Tibial nerve (tissue), 4 donors: ENCODE measurements at regions not wholly inside any gene's neighbourhood (a gene's known extent, or its start where the extent isn't known, plus 50 kb on each side); places are given as distances from the start of the nearest gene placed in this dataset.

Experiments used
- DNase-seq, 2 donors: peaks; one replicate each; pipeline ENCODE4 v3.0.0-alpha.2; 2019; ENCODE audit warnings: low spot score in 2 of 2
- H3K27ac ChIP-seq, 4 donors: fragments of 200-600 bp; sonication (generic) in 3 of 4; one replicate each; pipeline ENCODE4 v1.5.1; 2017 to 2019; ENCODE audit warnings: mild to moderate bottlenecking in 1 of 4
- H3K27me3 ChIP-seq, 2 donors: fragments of 200-600 bp; sonication (generic) in 1 of 2; one replicate each; pipeline versions ENCODE4 v1.5.1 to v1.6.0; 2017 to 2019
- H3K36me3 ChIP-seq, 3 donors: fragments of 200-600 bp; sonication (generic); one replicate each; pipeline ENCODE4 v1.5.1; 2018 to 2019
- H3K4me1 ChIP-seq, 4 donors: fragments of 200-600 bp; sonication (generic) in 3 of 4; one replicate each; pipeline ENCODE4 v1.5.1; 2017 to 2019
- H3K4me3 ChIP-seq, 4 donors: fragments of 200-600 bp; sonication (generic) in 3 of 4; one replicate each; pipeline ENCODE4 v1.5.1; 2017 to 2019; ENCODE audit warnings: mild to moderate bottlenecking in 1 of 4, moderate library complexity in 1 of 4
- H3K9me3 ChIP-seq, 4 donors: fragments of 200-600 bp; sonication (generic) in 3 of 4; one replicate each; pipeline ENCODE4 v1.5.1; 2017 to 2019
- EP300 ChIP-seq, 2 donors: sonication (generic); formaldehyde crosslinking; IDR thresholded peaks; one replicate each; pipeline ENCODE4 v1.6.1; 2017; ENCODE audit warnings: antibody characterized with exemption in 2 of 2, mild to moderate bottlenecking in 1 of 2
- POLR2A ChIP-seq, 2 donors: fragments of 450-650 bp; IDR thresholded peaks; one replicate each; pipeline ENCODE4 v1.6.1; 2017; ENCODE audit warnings: antibody characterized with exemption in 2 of 2, mild to moderate bottlenecking in 2 of 2, moderate library complexity in 2 of 2
- WGBS, 2 donors: methylation state at CpG; one replicate each; pipeline ENCODE4 v1.1.5; 2018; 5-methylcytosine and 5-hydroxymethylcytosine counted together
- TF ChIP-seq, protein P1 (sequence below), 5 experiments: fragments of 200-600 bp in 3 of 5; fragments of 450-650 bp in 2 of 5; sonication (generic) in 3 of 5; IDR thresholded peaks; one replicate each; pipeline ENCODE4 v1.5.1; 2016 to 2019; ENCODE audit warnings: antibody characterized with exemption in 5 of 5, mild to moderate bottlenecking in 3 of 5, moderate library complexity in 2 of 5

DNA sequence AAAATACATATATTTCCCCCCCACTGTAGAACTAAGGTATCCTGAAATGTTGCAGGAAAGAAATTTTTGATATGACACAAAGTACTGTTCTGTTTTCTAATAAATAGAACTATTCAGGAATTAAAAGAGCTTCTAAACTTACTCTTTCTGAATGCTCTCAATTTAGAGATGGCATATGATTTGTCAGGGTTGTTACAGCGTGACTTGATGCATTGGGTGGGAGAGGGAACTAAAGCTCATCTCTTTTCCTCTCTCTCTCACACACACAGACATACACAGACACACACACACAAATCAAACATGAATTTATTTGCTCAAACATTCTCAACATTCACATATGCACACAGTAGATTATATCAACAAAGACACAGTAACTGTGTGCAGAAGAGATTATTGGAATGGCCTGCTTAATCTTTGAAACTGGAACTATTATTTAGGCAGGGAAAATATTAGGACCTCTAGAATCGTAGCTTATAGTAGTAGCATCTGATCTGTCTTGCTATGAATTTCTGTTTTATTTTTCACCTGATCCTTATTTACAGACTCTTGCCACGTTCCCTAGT is 807.4 kb upstream of the GBE1 start:
- no peak for DNase-seq
- Histone ChIP-seq H3K4me1 (no peaks in the 10 kb centered on the region), H3K27ac (no peak overlapping the region), H3K27me3 (no peaks in the 10 kb centered on the region), H3K4me3 (no peak overlapping the region), H3K9me3 (no peaks in the 10 kb centered on the region), H3K36me3 (no peaks in the 10 kb centered on the region)
- TF ChIP-seq, protein P1, sequence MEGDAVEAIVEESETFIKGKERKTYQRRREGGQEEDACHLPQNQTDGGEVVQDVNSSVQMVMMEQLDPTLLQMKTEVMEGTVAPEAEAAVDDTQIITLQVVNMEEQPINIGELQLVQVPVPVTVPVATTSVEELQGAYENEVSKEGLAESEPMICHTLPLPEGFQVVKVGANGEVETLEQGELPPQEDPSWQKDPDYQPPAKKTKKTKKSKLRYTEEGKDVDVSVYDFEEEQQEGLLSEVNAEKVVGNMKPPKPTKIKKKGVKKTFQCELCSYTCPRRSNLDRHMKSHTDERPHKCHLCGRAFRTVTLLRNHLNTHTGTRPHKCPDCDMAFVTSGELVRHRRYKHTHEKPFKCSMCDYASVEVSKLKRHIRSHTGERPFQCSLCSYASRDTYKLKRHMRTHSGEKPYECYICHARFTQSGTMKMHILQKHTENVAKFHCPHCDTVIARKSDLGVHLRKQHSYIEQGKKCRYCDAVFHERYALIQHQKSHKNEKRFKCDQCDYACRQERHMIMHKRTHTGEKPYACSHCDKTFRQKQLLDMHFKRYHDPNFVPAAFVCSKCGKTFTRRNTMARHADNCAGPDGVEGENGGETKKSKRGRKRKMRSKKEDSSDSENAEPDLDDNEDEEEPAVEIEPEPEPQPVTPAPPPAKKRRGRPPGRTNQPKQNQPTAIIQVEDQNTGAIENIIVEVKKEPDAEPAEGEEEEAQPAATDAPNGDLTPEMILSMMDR (IDR thresholded peaks at IDR 0.05) = no peak
- TF ChIP-seq POLR2A (IDR thresholded peaks at IDR 0.05) (no peak), EP300 (IDR thresholded peaks at IDR 0.05) (no peak)
- 59 to 67% methylated on average over 3 of the region's 3 CpGs for WGBS, 2 donors

DNA sequence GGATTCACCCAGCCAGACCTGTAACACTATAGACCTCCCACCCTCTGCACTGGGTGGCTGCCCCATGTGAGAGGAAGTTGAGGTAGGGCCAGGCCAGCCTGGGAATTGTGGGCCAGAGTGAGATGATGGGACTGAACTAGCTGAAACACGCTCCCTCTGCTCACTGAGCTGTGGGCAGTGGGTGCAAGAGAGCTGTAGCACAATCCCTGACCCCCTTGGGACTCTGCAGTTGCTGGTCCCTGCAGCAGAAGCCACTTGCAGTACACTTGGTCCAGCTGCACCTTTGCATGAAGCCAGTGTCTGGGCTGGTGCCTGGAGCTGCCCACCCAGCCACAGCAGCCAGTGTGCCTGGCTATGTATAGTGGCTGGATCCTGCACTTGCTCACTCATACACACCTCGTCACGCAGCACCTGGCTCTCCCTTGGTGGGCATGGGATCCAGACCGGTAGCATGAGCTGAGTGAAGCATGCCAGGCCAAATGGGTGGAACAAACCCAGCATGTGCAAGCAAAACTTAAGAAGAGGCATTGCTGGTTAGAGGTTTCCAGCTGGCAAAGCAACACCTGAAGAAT is 805.7 kb upstream of the GBE1 start:
- H3K27ac ChIP-seq = no peak overlapping the region
- TF ChIP-seq EP300 (IDR thresholded peaks at IDR 0.05) (no peak), POLR2A (IDR thresholded peaks at IDR 0.05) (no peak)
- TF ChIP-seq, protein P1 (IDR thresholded peaks at IDR 0.05) = no peak
- no peaks in the 10 kb centered on the region for H3K9me3 ChIP-seq
- WGBS, 2 donors = 93 to 96% methylated on average over 3 to 4 of the region's 4 CpGs
- H3K4me1 ChIP-seq = no peaks in the 10 kb centered on the region
- no peaks in the 10 kb centered on the region for H3K27me3 ChIP-seq
- no peak overlapping the region for H3K4me3 ChIP-seq
- no peaks in the 10 kb centered on the region for H3K36me3 ChIP-seq
- DNase-seq = no peak

DNA sequence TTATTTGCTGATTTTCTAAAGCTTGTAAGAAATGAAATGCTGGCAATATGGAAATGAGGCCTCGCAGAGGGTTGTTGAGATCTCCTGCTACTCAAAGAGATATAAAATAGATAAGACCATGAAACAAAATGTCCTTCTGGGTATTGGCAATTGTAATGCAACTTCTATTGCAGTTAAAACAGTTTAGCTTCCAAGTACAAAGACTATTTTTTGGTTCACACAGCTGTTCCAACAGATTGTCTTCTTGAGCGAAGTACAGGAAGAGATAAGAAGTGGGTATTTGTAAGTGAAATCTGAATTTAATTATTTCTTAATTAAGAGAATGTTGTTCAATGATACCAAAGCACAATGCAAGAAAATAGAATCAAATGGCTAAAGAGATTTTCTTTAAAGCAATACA is 801.5 kb upstream of the GBE1 start:
- 82 to 84% methylated on average over 2 of the region's 2 CpGs for WGBS, 2 donors
- no peak overlapping the region for H3K4me3 ChIP-seq
- no peak overlapping the region for H3K27ac ChIP-seq
- no peaks in the 10 kb centered on the region for H3K9me3 ChIP-seq
- no peaks in the 10 kb centered on the region for H3K27me3 ChIP-seq
- H3K36me3 ChIP-seq = no peaks in the 10 kb centered on the region
- H3K4me1 ChIP-seq = no peaks in the 10 kb centered on the region
- TF ChIP-seq EP300 (IDR thresholded peaks at IDR 0.05) (no peak), POLR2A (IDR thresholded peaks at IDR 0.05) (no peak)
- TF ChIP-seq, protein P1 (IDR thresholded peaks at IDR 0.05) = no peak
- no peak for DNase-seq

DNA sequence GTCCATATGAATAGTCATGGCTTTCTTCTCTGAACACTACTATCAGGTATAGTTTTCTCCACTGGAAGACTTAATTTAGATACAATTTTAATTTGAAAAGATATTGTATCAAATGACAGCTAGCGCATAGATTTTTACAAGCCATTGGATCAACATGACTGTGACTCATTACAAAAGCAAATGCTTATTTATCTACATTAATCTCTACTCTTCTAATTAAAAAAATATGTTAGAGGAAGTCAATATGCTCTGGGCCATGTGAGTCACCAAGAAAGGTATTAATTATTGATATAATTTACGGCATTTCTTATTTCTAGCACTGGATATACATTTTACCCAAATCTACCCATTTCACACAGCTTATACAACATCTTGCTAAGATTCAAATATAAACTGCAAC is 800.3 kb upstream of the GBE1 start:
- no peak overlapping the region for H3K4me3 ChIP-seq
- no peaks in the 10 kb centered on the region for H3K9me3 ChIP-seq
- H3K27me3 ChIP-seq = no peaks in the 10 kb centered on the region
- TF ChIP-seq, protein P1 (IDR thresholded peaks at IDR 0.05) = no peak
- no peak for TF ChIP-seq POLR2A (IDR thresholded peaks at IDR 0.05)
- no peak for TF ChIP-seq EP300 (IDR thresholded peaks at IDR 0.05)
- WGBS, 2 donors = 94 to 98% methylated on average over 2 of the region's 2 CpGs
- DNase-seq = no peak
- no peaks in the 10 kb centered on the region for H3K36me3 ChIP-seq
- H3K27ac ChIP-seq = no peak overlapping the region
- H3K4me1 ChIP-seq = no peaks in the 10 kb centered on the region

DNA sequence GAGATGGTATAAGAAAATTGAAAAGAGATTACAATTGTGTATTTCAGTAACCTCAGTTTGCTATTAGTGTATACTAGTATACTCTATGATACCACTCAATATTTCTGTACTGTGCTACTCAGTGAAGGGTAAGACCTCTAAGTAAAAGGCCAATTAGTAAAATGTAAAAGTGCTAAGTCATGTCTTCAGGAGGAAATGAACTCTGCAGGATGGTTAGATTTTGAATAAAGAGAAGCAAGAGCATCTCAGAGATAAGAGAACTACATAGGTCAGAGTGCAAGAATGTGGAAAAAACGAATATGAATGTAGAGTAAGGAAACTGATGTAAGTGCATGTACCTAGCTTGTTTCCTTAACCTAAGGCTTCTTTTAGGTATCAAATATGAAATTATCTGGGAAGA is 796.6 kb upstream of the GBE1 start:
- Histone ChIP-seq H3K4me3 (no peak overlapping the region), H3K4me1 (no peaks in the 10 kb centered on the region), H3K27ac (no peak overlapping the region), H3K9me3 (no peaks in the 10 kb centered on the region), H3K27me3 (no peaks in the 10 kb centered on the region), H3K36me3 (no peaks in the 10 kb centered on the region)
- 32 to 34% methylated on average over 1 of the region's 1 CpG for WGBS, 2 donors
- TF ChIP-seq EP300 (IDR thresholded peaks at IDR 0.05) = no peak
- TF ChIP-seq, protein P1 (IDR thresholded peaks at IDR 0.05) = no peak
- no peak for TF ChIP-seq POLR2A (IDR thresholded peaks at IDR 0.05)
- no peak for DNase-seq
